GM21529 (cell line): ENCODE measurements at regions not wholly inside any gene's neighbourhood (a gene's known extent, or its start where the extent isn't known, plus 50 kb on each side); places are given as distances from the start of the nearest gene placed in this dataset.
"Not testable (repeated sequence)": the region's sequence is repeated elsewhere in the genome, so short reads cannot be mapped to it uniquely, and the experiment has no call there.

Experiments
- ATAC-seq: cut with Tn5 transposase; IDR thresholded peaks from one replicate; pipeline ENCODE4 v1.9.1; 2021; ENCODE audit not compliant: unreplicated experiment

DNA sequence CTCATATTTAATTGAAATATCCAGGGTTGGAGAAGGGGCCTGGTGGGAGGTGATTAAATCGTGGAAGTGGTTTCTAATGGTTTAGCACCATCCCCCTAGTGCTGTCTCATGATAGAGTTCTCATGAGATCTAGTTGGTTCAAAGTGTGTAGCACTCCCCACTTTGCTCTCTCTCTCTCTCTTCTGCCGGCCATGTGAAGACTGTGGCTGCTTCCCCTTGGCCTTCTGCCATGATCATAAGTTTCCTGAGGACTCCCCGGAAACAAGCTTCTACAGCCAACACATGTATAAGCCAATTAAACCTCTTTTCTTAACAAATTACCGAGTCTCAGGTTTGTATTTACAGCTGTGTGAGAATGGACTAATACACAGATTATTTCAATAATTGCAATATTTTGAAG, 305.8 kb upstream of the KCND2 start:
- no peak for ATAC-seq

DNA sequence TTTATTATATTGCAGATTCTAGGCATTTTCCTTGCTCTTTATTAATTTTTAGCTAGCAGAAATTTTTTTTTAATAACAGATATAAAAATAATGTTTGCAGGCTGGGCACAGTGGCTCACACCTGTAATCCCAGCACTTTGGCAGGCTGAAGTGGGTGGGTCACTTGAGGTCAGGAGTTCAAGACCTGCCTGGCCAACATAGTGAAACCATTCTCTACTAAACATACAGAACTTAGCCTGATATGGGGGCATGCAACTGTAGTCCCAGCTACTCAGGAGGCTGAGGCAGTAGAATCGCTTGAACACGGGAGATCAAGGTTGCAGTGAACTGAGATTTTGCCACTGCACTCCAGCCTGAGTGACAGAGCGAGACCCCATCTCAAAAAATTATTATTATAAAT, 304.6 kb upstream of the KCND2 start:
- ATAC-seq = not testable (repeated sequence)

DNA sequence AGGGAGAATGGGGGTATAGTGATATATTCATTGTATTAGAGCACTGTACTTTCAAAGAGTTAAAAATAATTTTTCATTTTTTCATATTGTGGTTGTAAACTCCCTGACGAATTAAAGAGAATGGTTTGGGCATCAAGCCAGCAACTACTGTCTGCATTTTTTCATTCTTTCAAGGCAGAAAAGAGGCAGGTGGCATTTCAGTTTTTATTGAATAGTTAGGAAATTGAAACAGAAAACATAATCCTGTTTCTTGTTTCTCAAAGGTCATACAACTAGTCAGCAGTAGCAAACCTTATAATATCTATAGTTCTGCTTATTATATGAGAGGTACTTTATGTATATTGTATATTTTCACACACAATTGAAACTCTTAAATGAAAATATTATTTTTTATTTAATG, 303.9 kb upstream of the KCND2 start:
- ATAC-seq = no peak

DNA sequence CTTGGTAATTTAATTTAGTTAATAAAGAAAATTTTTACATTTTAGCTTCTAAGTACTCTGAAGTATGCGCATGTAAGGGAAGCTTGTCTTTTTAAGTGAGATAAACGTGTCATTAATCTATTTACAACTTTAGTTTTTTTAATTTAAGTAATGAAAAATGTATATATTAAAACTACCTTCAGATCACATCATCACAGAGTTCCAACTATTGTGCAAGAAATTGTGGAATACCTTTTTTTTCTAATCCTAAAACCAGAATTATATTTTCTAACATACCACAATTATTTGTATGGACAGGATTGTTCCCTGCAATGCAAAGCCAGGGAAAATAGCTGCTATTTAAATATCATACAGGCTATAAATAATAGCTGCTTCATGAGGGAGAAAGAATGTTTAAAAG, 303.2 kb upstream of the KCND2 start:
- no peak for ATAC-seq

DNA sequence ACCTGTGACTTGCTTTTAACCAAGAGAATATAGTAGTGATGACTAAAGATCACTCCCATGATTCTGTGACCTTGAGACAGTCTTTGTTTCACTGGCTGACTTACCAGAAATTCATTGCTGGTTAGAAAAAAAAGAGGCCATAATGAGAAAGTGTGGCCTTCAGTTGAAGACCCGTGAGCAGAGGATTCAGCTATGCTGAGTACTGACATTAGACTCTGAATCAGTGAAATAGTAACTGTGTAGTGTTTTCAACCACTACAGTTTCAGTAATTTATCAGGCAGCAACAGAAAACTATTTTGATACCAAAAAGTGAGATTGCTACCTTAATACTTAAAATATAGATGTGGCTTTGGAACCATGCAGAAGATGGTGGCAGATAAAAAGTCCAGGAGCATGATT, 298.0 kb upstream of the KCND2 start:
- peak; percentile 67 for ATAC-seq

- ATAC-seq = no peak
Observed at GRCh38 chr7:119982884-119983283, 290.1 kb upstream of the KCND2 start.

- no peak for ATAC-seq
Observed at GRCh38 chr7:119983468-119983867, 289.5 kb upstream of the KCND2 start.

- no peak for ATAC-seq
Observed at GRCh38 chr7:119984247-119984646, 288.7 kb upstream of the KCND2 start.

DNA sequence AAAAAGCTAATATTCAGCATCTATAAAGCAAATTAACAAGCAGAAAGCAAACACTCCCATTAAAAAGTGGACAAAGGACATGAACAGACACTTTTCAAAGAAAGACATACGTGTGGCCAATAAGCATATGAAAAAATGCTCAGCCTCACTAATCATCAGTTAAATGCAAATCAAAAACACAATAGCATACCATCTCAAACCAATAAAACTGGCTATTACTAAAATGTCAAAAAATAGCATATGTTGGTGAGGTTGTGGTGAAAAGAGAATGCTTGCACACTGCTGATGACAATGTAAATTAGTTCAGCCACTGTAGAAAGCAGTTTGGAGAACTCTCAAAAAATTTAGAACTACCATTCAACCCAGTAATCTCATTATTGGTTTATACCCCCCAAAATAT, 284.6 kb upstream of the KCND2 start:
- ATAC-seq = no peak

DNA sequence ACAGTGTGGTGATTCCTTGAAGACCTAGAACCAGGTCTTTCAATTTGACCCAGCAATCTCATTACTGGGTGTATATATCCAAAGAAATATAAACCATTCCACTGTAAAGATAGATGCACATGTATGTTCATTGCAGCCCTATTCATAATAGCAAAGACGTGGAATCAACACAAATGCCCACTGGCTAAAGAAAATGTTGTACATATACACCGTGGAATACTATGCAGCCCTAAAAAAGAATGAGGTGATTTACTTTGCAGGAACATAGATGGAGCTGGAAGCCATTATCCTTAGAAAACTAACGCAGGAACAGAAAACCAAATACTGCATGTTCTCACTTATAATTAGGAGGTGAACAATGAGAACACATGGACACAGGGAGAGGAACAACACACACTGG, 278.0 kb upstream of the KCND2 start:
- ATAC-seq = no peak

GRCh38 chr7:119996634-119997033, 276.3 kb upstream of the KCND2 start:
- ATAC-seq = peak; percentile 77

- no peak for ATAC-seq
Observed at GRCh38 chr7:119999738-120000475, 273.1 kb upstream of the KCND2 start.

DNA sequence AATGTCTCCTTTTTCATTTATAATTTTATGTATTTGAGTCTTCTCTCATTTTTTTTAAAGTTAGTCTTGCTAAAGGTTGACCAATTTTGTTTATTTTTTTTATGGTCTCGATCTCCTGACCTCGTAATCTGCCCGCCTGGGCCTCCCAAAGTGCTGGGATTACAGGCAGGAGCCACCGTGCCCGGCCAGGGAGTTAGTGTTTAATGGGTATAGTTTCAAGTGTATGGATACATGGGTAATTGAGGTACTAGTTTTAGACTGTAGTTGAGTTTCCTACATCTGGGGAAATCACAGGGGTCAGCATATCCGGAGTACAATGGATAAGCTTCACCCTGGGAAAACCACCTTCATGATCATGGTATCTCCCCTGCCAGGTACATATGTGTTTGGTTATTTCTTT, 267.3 kb upstream of the KCND2 start:
- no peak for ATAC-seq

GRCh38 chr7:120014301-120014700, 258.7 kb upstream of the KCND2 start:
- ATAC-seq = not testable (repeated sequence)

- ATAC-seq = no peak
Observed at GRCh38 chr7:120014925-120015465, 258.0 kb upstream of the KCND2 start.

DNA sequence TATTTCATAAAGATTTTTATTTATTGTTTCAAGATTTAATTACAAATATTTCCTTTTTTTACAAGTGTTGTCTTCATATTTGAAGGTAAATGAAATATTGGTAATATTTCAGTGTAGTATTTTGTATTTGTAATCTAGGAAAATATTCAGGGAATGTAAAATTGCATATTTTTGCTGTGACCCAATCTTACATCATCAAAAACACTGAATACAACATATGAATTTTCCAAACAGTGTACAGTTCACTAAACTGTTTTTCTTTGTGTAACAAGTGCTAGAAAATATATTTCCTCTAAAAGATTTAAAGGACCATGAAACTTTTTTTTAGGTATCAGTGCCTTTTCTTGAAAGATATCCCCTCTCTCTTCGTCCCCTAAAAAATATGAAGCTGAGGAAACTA, 251.9 kb upstream of the KCND2 start:
- ATAC-seq = no peak

DNA sequence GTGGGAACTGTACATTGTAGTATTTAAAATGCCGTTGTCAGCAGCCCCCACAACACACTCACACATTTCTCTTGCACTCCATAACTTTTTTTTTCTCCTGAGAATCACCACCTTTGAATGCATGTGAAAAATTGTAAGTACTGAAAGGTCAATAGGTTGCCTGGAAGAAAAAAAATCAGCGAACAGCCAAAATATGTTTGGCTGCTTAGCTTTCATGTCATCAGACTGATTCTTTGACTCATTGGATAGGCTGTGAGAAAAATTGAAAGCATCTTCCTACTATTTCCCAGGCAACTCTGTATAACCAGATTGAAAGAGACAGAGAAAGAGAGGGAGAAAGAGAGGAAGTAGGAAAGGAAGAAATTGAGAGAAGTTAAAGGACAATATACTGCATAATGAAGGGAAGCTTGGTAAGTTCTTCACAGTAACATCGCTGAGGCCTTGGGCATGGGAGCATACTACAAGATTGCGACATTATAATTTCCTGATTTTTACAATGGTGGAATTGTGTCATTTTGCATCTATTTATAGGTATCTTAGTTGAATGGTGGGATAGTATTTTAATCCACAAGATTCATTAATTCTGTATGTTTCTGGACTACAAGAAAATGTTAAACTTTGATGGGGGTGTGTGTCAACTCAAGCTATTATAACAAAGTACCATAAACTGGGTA, 249.3 kb upstream of the KCND2 start:
- no peak for ATAC-seq

DNA sequence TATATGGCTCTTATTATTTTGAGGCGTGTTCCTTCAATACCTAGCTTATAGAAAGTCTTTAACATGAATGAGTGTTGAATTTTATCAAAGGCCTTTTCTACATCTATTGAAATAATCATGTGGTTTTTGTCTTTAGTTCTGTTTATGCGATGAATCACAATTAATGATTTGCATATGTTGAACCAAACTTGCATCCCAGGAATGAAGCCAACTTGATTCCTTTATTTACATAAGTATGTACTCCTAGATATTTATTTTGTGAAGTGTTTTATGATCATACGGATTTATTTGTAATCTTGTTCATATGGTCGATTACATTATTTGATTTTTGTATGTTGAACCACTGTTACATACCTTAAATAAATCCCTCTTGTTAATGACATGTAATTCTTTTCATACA, 244.3 kb upstream of the KCND2 start:
- no peak for ATAC-seq

- no peak for ATAC-seq
Observed at GRCh38 chr7:120030876-120031275, 242.1 kb upstream of the KCND2 start.

DNA sequence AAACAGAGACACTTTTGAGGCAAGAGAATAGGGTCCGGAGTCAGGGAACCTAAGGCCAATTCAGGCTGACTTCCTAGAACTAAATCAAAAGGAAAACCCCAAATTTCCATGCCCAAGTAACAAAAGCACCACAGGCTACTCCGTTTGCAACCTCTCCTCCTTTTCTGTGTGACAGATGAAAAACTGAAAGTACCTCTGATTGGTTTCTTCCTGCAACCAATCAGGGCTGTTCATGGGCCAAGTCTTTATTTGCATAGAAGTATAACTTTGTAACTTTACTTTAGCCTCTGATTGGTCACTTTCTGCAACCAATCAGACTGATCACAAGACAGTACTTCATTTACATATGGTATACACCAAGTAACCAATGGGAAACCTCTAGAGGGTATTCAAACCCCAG, 239.9 kb upstream of the KCND2 start:
- ATAC-seq = no peak

DNA sequence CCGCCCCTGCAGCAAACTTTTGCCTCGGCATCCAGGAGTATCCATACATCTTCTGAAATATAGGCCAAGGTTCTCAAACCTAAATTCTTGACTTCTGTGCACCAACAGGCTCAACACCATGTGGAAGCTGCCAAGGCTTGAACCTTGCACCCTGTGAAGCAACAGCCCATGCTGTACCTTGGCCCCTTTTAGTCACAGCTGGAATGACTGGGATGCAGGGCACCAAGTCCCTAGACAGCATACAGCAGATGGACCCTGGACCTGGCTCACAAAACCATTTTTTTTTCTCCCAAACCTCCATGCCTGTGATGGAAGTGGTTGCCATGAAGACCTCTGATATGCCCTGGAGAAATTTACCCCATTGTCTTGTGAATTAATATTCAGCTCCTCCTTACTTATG, 233.8 kb upstream of the KCND2 start:
- no peak for ATAC-seq

GRCh38 chr7:120041798-120042197, 231.2 kb upstream of the KCND2 start:
- no peak for ATAC-seq

GRCh38 chr7:120043250-120043649, 229.7 kb upstream of the KCND2 start:
- ATAC-seq = no peak
